HPDE6-E6E7 (cell line): ENCODE measurements at regions not wholly inside any gene's neighbourhood (a gene's known extent, or its start where the extent isn't known, plus 50 kb on each side); places are given as distances from the start of the nearest gene placed in this dataset.

ENCODE experiments used
- DNase-seq: peaks from one replicate; pipeline ENCODE4 v3.0.0; 2011; ENCODE audit warnings: missing footprints; ENCODE audit errors: extremely low spot score

DNA sequence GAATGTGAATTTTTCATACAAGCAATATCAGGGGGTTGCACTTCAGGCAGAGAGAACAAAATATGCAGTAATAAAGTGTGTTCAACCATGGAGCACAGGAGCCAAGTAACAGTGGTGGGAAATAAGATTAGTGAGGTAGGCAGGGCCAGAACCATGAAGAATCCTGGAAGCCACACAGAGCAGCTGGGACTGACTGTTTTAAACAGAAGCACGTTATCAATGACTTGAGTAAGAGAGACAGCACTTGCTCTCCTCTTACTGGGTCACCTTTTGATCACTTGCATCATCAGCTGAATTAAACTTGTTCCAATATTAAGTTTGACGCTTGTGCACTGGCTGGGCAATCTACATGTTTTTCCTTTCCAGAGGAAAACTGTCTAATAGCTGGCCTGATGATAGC is 238.5 kb downstream of the TBX18 start:
- no peak for DNase-seq

DNA sequence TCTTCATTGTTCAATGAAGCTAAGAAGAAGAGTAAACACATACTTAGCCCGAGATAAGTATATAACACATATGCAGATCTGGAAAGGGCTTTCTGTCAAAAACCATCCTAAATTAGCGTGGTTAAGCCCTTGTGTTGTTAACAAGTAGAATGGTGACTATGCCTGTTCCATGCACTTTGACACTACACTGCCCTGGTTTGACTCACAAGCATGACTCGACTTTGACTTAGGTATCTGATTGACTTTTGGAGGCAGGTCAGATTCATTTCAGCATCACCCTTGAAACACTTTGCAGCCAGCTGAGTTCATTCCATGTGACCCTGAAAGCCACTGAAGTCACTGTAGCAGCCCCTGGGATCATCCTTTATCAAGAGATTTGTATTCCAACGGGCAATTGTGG is 239.8 kb downstream of the TBX18 start:
- DNase-seq: no peak

DNA sequence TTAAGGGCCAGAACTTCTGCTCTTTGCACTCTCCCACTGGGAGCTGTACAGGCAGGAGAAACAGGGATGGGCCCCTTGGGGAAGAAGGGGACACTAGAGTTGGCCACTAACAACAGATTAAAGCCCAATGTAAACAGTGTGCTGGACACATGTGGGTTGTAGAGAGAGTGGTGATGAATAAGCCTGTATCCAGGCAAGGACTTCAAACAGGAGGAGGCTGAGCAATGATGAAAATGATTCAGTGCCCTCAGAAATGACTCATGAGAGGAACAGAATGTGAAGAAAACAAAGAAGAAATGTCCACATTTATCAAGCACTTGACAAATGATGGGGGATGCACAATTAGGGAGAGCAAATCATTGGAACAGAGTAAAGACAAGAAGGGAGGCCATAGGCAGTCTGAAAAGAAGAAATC is 242.3 kb downstream of the TBX18 start:
- peak; percentile 63 for DNase-seq

DNA sequence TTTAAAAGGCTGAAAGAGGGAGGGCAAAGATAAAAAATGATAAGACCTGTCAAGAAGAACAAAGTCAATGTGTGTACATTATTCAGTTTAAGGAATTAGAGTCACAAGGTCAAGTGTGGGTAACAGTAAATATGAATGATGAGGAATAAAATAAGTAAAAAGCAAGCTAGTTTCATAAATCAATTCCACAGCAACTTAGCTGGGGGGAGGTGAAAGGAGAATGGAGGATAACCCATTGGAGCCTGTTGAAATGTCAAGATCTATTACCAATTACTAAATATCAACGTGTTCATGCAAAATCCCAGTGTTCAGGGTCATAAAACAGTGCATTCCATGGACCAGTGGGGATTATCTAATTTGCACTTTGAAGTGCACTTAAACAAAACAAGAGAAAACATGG is 242.9 kb downstream of the TBX18 start:
- no peak for DNase-seq

DNA sequence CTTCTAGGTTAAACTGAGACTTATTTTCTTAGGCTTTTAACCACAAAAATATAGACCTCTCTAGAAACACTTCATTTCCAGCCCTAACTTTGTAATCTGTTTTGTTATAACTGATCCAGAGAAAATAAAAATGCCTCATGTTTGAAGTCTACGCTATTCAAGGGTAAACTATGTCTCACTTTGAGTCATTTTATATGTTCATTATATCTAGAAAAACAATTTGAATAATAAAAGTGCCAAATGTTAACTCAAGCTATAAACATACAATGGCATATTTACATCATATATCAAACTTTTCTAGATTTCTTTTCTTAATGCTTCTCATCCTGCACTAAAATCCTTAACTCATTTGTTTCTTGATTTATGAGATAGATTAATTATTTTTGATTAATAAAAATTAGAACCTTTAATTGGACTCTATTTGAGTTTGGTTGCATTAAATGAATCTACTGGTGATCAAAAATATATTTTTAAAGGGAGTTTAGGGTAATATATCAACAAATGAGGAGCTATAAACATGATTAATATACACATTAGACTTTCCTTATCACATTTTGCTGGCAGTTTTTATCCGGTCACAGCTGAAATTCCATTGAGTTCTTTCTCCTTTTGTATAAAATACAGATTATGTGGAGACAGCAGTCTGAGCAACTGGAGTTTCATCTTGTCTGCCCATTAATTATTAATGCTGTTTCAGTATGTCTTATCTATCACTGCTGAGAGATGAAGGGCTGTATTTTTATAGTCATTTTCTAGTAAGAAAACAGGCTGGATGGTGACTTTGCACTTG is 246.5 kb downstream of the TBX18 start:
- no peak for DNase-seq

DNA sequence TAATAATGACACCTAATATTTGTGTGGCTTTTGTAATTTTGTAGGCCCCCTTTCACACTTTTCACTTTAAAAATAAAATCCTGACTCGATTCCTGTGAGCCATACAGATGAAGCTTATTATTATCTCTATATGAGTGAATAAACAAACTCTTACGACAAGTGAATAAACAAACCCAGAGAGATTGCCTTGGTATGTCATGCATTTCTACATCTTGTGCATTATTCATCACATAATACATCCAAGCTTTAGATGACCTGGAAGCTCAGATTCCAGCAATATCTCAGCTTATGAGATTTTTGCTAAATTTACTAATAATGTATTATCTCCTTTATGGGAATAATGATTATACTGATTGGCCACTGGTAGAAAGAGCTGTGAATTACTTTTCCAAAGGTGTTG is 248.2 kb downstream of the TBX18 start:
- DNase-seq: no peak

DNA sequence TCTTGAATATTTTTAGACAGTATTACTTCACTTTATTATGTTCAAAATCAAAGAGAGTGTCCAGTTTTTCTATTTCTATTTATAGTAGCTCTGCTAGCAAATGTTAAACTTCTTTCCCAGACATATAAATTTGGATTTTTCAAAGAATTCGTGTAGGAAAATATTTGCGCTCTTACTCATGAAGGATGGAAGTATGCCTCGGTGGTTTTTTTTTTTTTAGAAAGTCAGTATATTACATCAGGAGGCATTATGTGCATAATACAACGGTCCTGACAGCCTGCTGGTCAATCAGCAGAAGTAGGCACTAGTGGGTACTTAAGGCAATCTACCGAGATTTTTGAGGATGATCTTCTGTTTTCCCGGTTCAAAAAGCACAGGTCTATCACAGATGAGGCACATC is 249.3 kb downstream of the TBX18 start:
- DNase-seq: no peak

DNA sequence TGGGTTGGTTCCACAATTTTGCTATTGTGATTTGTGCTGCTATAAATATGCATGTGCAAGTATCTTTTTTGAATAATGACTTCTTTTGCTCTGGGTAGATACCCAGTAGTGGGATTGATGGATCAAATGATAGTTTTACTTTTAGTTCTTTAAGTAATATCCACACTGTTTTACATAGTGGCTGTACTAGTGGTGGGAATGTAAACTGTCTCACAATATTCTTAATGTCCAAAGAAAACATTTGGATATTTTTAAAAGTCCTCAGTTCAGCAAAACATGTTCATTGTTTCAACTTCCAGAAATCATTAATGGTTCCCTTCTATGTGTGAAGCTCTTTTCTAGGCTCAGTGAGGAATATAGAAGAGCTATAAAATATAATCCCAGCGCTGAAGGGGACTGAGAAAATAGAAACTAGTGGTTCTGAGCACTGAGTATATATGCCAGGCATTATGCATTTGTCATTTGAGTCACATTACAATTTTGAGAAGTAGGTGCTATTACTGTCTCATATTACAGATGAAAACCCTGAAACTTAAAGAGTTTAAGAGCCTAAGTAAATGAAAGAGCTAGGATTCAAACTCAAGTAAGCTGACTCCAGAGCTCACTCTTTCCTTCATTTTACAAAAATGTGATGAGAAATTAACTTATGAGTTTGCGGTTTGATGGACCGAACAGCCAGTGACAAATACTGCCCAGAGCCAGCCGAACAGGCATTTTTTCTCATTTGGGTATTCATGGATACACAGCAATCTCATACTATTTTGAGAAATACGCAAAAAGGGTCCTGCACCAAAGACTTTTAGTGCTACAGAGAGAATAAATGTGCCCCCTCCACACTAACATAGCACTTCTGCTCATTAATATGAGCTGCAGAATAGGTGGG is 250.1 kb downstream of the TBX18 start:
- no peak for DNase-seq

DNA sequence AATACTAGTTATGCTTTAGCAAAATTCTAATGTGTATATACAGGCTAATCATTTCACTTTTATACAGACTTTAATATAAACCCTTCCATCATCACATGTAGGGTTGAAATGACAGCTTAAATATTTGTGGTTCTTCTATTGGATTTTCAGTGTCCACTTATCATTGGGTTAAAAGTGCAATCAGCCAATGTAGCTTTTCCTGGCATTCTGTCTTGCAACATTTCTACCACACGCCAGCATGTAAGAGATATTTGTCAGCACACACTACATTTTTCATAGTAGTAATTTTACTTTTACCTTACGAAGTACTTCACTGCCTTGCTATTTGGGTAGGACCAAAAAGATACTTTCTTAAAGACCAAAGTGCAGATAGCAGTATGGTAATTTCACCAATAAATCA is 252.0 kb downstream of the TBX18 start:
- DNase-seq: no peak

DNA sequence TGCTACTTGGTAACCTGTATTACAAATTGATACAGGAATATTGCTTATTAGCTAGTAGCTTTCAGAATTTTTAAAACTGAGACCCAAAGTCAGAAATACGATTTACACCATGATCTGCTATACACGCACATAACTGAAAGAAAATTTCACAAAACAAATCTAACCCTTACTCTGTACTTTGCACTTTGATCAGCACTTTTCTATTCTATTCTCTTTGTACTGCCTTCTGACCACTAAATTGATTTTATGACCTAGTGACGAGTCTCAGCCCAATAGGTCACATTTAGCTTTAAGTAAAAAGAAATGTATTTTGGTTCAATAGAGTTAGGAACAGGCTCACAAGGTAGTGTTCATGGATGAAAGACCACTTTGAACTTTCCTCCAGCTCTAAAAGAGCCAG is 252.5 kb downstream of the TBX18 start:
- no peak for DNase-seq

DNA sequence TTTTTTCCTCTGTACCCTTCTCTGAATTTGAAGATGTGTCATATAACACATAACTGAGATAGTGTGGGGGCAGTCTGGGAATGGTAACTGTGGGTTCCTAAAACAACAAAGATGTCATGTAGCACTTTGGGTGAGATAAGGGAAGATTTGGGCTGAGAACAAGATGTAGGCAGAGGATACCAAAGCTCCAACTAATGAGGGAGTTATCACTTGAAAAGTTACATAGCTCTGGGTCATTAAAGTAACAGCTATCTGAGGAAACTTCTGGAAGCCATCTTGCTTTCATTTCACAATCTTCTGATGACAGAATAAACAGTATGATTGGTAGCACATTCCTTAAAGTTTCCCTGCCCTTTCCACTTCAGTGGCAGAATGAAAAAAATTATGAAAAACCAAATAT is 255.4 kb downstream of the TBX18 start:
- no peak for DNase-seq

DNA sequence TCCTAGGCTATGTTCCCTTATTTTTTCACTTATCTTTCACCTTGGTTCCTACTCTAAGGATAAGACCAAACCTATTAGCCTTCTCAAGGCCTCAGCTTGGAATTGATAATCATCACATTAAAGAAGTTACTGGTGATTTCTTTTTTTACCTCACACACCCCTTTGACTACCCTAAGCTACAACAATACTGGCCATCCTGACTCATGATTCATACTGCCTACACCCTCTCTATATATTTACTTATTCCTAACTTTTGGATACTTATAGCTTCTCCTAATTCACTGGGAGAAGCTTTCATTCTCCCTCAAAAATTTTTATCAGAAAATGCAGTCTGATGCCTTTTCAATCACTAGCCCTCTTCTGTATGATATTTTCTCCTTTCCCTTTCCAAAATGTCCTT is 256.1 kb downstream of the TBX18 start:
- DNase-seq: no peak

DNA sequence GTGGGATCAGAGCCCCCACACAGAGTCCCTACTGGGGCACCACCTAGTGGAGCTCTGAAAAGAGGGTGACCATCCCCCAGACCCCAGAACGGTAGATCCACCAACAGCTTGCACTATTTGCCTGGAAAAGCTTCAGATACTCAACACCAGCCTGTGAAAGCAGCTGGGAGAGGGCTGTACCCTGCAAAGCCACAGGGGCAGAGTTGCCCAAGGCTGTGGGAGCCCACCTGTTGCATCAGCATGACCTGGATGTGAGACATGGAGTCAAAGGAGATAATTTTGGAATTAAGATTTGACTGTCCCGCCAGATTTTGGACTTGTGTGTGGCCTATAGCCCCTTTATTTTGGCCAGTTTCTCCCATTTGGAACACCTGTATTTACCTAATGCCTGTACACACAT is 260.4 kb downstream of the TBX18 start:
- DNase-seq: no peak

DNA sequence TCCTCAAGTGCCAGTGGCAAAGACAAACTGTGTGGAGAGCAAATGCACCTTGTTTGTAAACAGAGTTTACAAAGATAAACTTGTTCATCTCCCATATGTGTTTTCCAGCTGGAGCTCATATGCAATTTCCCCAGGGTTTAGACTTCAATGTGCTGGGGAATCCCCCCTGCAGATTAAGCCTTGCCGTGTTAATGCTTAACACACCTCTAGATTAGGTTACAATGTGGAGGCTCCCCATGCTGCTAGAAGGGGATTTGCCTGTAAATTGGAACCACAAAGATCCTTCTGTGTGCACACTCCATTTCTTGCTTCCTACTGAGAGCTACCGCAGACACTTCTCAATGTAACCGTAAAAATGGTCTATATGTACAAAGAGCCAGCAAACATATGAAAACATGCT is 263.1 kb downstream of the TBX18 start:
- DNase-seq: no peak

DNA sequence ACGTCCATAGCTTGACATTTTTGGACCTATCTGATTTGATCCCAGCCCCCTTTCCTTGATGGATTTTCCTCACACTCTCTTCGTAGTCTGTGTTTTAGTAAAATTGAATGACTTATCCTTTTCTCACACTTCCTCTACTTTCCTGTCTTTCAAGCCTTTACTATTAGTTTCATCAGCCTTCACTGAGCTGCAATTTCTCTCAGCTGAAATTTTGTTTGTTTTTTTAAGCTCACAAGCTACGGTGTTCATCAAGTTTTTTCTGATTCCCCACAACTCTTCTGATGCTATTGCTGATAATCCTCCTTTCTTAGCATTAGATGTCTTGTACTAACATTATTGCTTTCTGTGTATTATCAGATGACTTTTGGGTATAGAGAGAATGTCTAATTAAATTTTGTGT is 263.7 kb downstream of the TBX18 start:
- no peak for DNase-seq

DNA sequence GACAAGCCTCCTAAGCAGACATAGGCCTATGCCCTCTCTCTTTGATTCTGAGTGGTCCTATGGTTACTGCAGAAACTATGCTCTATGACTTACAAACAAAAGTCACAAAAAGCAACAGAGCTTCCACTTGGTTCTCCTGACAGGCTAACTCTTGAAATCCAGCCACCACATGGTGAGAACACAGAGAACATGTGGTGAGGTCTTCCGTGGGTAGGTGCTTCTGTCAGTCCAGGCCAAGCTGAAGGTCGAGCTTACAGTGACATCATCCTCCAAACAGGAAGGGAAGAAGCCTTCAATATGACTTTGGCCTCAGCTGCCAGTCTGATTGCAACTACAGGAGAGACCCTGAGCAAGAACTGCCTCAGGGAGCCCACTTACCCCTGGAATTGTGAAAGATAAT is 265.5 kb downstream of the TBX18 start:
- no peak for DNase-seq

DNA sequence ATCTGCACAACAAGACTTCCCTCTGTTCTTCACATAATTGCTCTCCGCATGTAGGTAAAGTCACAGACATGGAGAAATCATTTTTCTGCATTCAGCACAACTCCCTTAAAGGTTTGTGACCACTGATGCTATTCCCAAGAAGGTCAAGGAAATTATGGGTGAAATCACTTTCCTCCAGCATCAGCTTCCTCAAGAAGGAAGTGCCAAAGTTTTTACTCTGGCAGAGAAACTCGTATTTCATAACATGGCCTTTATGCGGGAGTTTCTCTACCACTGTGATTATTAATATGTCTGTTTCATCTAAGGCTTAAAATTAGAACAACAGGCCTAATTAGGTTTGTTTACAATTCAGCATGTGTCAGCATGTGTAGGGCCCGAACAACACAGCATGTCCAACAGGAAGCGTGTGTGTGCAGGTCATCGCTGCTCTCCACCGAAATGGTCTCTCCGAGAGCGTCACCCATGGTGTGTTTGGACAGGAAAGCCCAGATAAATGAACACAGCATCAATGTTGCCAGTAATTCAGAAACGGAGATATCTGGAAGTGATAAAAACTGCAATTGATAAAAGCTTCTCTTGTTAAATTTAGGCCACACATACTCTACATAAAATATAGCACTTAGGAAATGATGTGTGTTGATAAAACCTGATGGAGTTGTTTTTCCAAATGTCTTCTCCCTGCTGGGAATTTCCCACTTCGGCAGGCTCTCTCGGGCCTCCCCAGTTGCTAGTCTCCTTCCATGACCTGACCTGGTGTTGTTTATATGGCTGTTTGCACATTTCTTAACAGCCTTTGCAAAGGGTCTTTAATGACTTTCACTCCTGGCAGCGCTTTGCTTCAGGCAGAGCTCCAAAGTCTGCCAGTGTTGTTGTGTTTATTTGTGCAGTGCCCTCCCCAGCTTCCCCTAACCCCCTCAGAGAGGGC is 265.1 kb upstream of the CEP162 start:
- DNase-seq: no peak

DNA sequence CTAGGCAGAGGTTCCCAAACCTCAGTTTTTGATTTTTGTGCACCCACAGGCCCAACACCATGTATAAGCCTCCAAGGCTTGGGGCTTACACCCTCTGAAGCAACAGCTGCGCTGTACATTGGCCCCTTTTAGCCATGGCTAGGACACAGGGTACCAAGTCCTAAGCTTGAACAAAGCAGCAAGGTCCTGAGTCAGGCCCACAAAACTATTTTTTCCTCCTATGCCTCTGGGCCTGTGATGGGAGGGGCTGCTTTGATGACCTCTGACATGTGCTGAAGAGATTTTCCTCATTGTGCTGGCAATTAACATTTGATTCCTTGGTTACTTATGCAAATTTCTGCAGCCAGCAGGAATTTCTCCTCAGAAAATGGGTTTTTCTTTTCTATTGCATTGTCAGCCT is 262.2 kb upstream of the CEP162 start:
- DNase-seq: no peak

DNA sequence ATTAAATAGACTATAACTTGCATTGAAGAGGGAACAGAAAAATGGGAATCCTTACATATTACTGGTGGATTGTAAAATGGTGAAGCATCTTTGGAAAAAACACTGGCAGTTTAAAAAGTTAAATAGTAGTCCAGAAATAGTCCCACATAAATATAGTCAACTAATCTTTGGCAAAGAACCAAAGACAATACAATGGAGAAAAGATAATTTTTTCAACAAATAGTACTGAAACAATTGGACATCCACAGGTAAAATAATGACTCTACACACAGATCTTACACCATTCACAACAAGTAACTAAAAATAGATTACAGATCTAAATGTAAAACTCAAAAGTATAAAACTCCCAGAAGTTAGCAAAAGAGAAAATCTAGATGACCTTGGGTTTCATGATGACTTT is 259.1 kb upstream of the CEP162 start:
- DNase-seq: no peak

DNA sequence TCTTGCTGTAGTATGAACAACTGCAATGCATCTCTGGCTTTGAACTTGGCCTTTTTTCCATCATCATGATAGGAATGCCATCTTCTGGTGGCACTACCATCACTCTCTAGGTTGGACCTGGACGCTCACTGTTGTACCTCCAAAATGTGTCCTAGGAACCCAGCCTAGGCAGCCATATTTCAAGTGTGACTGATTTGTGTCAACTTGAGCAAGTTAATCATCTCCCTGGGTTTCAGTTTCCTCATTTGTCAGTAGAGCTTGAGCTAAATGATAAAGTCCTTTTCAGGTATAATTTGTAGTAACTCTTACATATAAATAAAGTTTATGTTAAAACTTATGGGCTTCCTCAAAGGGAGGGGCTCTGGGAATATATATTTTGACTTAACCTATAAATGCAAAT is 241.7 kb upstream of the CEP162 start:
- no peak for DNase-seq

DNA sequence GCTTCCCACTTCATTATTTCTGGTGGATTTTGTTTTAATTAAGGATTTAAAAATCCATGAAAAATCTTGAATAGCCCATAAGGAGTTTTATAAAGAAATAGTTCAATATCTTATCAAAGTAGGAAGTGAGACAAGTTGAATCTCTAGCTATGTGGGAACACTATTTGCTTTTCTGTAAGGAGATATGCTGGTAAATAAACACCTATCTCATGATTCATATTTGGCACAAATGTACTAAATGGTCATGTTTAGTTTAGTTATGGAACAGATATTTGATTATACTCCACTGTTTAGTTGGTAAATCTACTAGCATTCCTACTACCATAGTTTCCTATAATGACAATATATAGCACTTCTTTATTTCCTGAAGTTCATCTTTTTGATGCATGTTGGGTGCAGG is 239.9 kb upstream of the CEP162 start:
- DNase-seq: no peak

DNA sequence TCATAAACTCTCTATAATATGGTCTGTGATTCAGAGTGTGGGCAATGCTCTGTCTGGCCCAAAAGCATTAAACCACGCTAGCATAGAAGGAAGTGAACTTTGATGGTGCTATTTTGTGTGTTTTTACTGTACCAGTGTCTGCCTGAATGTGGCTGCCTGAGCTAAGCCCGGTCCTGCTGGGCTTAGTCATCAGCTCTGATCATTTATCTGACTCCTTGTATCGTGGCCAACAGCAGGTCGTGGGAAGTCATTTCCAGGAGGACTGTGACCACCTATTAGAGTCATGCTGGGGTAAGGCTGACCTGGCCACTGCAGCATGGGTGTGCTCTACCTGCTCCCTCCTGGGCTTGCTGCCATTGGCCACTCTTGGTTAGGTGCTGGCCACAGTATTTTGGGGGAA is 239.1 kb upstream of the CEP162 start:
- DNase-seq: peak; percentile 58
